ENCODE measurements at regions not wholly inside any gene's neighbourhood (a gene's known extent, or its start where the extent isn't known, plus 50 kb on each side); places are given as distances from the start of the nearest gene placed in this dataset.

DNA sequence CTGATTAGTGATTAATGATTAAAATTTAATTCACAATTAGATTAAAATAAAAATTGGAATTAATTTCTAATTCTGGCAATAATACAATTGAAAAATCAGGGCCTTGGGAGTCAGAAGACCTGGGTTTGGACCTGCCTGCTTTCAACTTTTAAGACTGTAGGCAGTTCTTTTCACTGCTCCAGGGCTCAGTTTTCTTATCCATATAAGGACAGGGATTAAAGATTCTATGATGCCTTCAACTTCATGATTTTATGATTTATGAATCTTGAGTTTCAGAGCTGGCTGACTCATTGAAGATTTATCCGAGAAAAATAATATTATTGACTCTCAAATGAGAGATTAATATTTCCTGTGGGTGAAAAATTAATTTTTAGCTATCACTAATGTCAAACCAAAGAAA is 208.6 kb upstream of the ANKH start:
- TF ChIP-seq TAF1 (IDR thresholded peaks at IDR 0.05; ENCODE audit: low read depth) = no peak
- TF ChIP-seq NFIC (IDR thresholded peaks at IDR 0.05) = no peak
- no peak for TF ChIP-seq RAD21 (IDR thresholded peaks at IDR 0.05; ENCODE audit: low read depth)
- TF ChIP-seq, protein P1, sequence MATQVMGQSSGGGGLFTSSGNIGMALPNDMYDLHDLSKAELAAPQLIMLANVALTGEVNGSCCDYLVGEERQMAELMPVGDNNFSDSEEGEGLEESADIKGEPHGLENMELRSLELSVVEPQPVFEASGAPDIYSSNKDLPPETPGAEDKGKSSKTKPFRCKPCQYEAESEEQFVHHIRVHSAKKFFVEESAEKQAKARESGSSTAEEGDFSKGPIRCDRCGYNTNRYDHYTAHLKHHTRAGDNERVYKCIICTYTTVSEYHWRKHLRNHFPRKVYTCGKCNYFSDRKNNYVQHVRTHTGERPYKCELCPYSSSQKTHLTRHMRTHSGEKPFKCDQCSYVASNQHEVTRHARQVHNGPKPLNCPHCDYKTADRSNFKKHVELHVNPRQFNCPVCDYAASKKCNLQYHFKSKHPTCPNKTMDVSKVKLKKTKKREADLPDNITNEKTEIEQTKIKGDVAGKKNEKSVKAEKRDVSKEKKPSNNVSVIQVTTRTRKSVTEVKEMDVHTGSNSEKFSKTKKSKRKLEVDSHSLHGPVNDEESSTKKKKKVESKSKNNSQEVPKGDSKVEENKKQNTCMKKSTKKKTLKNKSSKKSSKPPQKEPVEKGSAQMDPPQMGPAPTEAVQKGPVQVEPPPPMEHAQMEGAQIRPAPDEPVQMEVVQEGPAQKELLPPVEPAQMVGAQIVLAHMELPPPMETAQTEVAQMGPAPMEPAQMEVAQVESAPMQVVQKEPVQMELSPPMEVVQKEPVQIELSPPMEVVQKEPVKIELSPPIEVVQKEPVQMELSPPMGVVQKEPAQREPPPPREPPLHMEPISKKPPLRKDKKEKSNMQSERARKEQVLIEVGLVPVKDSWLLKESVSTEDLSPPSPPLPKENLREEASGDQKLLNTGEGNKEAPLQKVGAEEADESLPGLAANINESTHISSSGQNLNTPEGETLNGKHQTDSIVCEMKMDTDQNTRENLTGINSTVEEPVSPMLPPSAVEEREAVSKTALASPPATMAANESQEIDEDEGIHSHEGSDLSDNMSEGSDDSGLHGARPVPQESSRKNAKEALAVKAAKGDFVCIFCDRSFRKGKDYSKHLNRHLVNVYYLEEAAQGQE (IDR thresholded peaks at IDR 0.05; ENCODE audit: low read depth) = no peak
- TF ChIP-seq, protein P2, sequence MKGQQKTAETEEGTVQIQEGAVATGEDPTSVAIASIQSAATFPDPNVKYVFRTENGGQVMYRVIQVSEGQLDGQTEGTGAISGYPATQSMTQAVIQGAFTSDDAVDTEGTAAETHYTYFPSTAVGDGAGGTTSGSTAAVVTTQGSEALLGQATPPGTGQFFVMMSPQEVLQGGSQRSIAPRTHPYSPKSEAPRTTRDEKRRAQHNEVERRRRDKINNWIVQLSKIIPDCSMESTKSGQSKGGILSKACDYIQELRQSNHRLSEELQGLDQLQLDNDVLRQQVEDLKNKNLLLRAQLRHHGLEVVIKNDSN (IDR thresholded peaks at IDR 0.05) = no peak
- TF ChIP-seq EP300 (IDR thresholded peaks at IDR 0.05; ENCODE audit: borderline replicate concordance) = no peak
- no peak for TF ChIP-seq TEAD4 (IDR thresholded peaks at IDR 0.05)

Measured in Ishikawa (cell line).